Left ventricle myocardium inferior (tissue), 1 donor: ENCODE measurements at regions not wholly inside any gene's neighbourhood (a gene's known extent, or its start where the extent isn't known, plus 50 kb on each side); places are given as distances from the start of the nearest gene placed in this dataset.
A peak's percentile ranks its signal among the peaks of the same experiment; 100 is the strongest.

ENCODE experiments used
- DNase-seq: peaks from one replicate; pipeline ENCODE4 v3.0.0-alpha.2; 2020
- H3K27ac ChIP-seq: fragments of 200-600 bp; replicated peaks from 2 replicates; pipeline ENCODE4 v1.8.0; 2021
- H3K27me3 ChIP-seq: fragments of 200-600 bp; 2 replicates; pipeline ENCODE4 v1.8.0; 2021; ENCODE audit warnings: low read depth
- H3K36me3 ChIP-seq: fragments of 200-600 bp; 2 replicates; pipeline ENCODE4 v1.8.0; 2021
- H3K4me1 ChIP-seq: fragments of 200-600 bp; 2 replicates; pipeline ENCODE4 v1.8.0; 2021
- H3K4me3 ChIP-seq: fragments of 200-600 bp; 2 replicates; pipeline ENCODE4 v1.8.0; 2021; ENCODE audit warnings: mild to moderate bottlenecking, moderate library complexity
- H3K9me3 ChIP-seq: fragments of 200-600 bp; replicated peaks from 2 replicates; pipeline ENCODE4 v1.8.0; 2021
- CTCF ChIP-seq: fragments of 200-600 bp; IDR thresholded peaks from 2 replicates; pipeline ENCODE4 v1.8.0; 2021; ENCODE audit warnings: antibody characterized with exemption, mild to moderate bottlenecking, borderline replicate concordance
- intact Hi-C: fragments of 100-400 bp; cut with micrococcal nuclease; formaldehyde crosslinking; loops from one replicate; pipeline ENCODE4 v1.11.0; 2022
- donor health status: DM: no; HTN: yes; CAD: no; lungs with severe emphysema.

GRCh38 chrY:19484997-19485396 is 259.5 kb downstream of the KDM5D start:
- no peak overlapping the region for H3K27ac ChIP-seq

GRCh38 chrY:19479141-19479540 is 265.4 kb downstream of the KDM5D start:
- no peak for DNase-seq
- Histone ChIP-seq H3K36me3 (no peaks in the 10 kb centered on the region), H3K9me3 (no peaks in the 10 kb centered on the region), H3K27ac (no peak overlapping the region), H3K4me1 (no peaks in the 10 kb centered on the region), H3K27me3 (no peaks in the 10 kb centered on the region), H3K4me3 (no peak overlapping the region)
- no peak for TF ChIP-seq CTCF
- intact Hi-C loops: no loop called here

More at GRCh38 chrY:19484997-19485396, 259.5 kb downstream of the KDM5D start:
- H3K9me3 ChIP-seq: peaks cover 10% of the 10 kb centered on the region
- no peak for DNase-seq
- TF ChIP-seq CTCF: no peak
- no peaks in the 10 kb centered on the region for H3K4me1 ChIP-seq
- H3K36me3 ChIP-seq: no peaks in the 10 kb centered on the region
- intact Hi-C loops: no loop called here
- no peak overlapping the region for H3K4me3 ChIP-seq
- H3K27me3 ChIP-seq: no peaks in the 10 kb centered on the region

GRCh38 chrY:19477959-19478358 is 266.6 kb downstream of the KDM5D start:
- no peak for DNase-seq
- TF ChIP-seq CTCF: no peak
- Histone ChIP-seq H3K4me1 (no peaks in the 10 kb centered on the region), H3K4me3 (no peak overlapping the region), H3K36me3 (no peaks in the 10 kb centered on the region), H3K9me3 (no peaks in the 10 kb centered on the region), H3K27ac (no peak overlapping the region), H3K27me3 (no peaks in the 10 kb centered on the region)
- intact Hi-C loops: no loop called here

GRCh38 chrY:19465809-19466208 is 278.7 kb downstream of the KDM5D start:
- Histone ChIP-seq H3K4me1 (no peaks in the 10 kb centered on the region), H3K27me3 (no peaks in the 10 kb centered on the region), H3K9me3 (no peaks in the 10 kb centered on the region), H3K27ac (no peak overlapping the region), H3K4me3 (no peak overlapping the region), H3K36me3 (no peaks in the 10 kb centered on the region)
- no peak for DNase-seq
- intact Hi-C loops: no loop called here
- no peak for TF ChIP-seq CTCF

- no peaks in the 10 kb centered on the region for H3K27me3 ChIP-seq
- no peak overlapping the region for H3K4me3 ChIP-seq
- no peaks in the 10 kb centered on the region for H3K36me3 ChIP-seq
- intact Hi-C loops: no loop called here
- no peak overlapping the region for H3K27ac ChIP-seq
- no peak for TF ChIP-seq CTCF
- DNase-seq: no peak
- H3K9me3 ChIP-seq: no peaks in the 10 kb centered on the region
- no peaks in the 10 kb centered on the region for H3K4me1 ChIP-seq
Measured at GRCh38 chrY:19456855-19457448, 287.6 kb downstream of the KDM5D start.

GRCh38 chrY:19433059-19433458 is 311.5 kb downstream of the KDM5D start:
- no peak overlapping the region for H3K27ac ChIP-seq
- DNase-seq: no peak
- peaks cover 6% of the 10 kb centered on the region for H3K27me3 ChIP-seq
- H3K36me3 ChIP-seq: no peaks in the 10 kb centered on the region
- H3K9me3 ChIP-seq: no peaks in the 10 kb centered on the region
- H3K4me1 ChIP-seq: no peaks in the 10 kb centered on the region
- intact Hi-C loops: no loop called here
- H3K4me3 ChIP-seq: no peak overlapping the region
- peak; percentile 65 for TF ChIP-seq CTCF
